ENCODE measurements at regions not wholly inside any gene's neighbourhood (a gene's known extent, or its start where the extent isn't known, plus 50 kb on each side); places are given as distances from the start of the nearest gene placed in this dataset.
"Not testable (repeated sequence)": the region's sequence is repeated elsewhere in the genome, so short reads cannot be mapped to it uniquely, and the experiment has no call there.

GRCh38 chr6:156601152-156602065 lies 175.8 kb upstream of the ARID1B start:
- no peak for DNase-seq (ENCODE audit: low spot score)

- DNase-seq (ENCODE audit: low spot score): no peak
These were observed 176.5 kb upstream of the ARID1B start for GRCh38 chr6:156600678-156601077.

GRCh38 chr6:156599978-156600590 lies 177.1 kb upstream of the ARID1B start:
- no peak for DNase-seq (ENCODE audit: low spot score)

DNA sequence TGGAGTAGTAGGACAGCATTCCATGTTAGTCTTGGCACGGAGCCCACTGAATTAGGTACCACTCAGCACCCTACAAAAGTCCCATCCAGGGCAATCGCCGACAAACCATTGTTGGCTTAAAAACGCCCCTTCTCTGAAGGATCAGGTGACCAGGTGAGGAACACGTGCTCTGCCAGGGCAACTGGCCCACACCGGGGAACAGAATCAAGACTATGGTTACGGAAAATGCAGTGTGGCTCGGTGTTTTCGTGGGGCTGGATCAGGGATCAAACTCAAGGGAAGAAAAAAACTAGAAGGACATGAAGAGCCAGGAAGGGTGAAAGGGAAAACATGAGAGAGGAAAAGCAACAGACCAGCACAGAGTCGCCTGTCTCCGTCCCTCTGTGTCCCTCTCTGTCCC lies 177.8 kb upstream of the ARID1B start:
- DNase-seq (ENCODE audit: low spot score): no peak

DNA sequence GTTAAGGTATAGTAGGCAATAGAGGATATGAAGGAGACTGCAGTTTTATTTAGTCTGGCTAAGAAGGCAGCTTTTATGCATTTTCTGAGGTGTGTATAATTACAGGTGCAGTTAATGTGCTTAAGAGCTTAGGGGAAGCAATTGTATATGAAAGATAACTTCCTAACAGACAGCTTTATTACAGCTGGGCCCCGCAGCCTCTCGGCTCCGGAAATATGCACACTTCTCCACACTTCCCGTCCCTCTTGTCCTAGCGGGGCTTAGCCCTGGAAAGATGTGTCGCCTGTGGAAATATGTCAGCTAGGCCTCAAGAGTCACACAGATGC lies 178.4 kb upstream of the ARID1B start:
- no peak for DNase-seq (ENCODE audit: low spot score)

- no peak for DNase-seq (ENCODE audit: low spot score)
These were observed 178.9 kb upstream of the ARID1B start for GRCh38 chr6:156598071-156598854.

GRCh38 chr6:156597095-156597494 lies 180.1 kb upstream of the ARID1B start:
- DNase-seq (ENCODE audit: low spot score): no peak

GRCh38 chr6:156595476-156595875 lies 181.7 kb upstream of the ARID1B start:
- no peak for DNase-seq (ENCODE audit: low spot score)

GRCh38 chr6:156593893-156594292 lies 183.3 kb upstream of the ARID1B start:
- no peak for DNase-seq (ENCODE audit: low spot score)

- no peak for DNase-seq (ENCODE audit: low spot score)
These were observed 184.1 kb upstream of the ARID1B start for GRCh38 chr6:156593127-156593526.

GRCh38 chr6:156590482-156590881 lies 186.7 kb upstream of the ARID1B start:
- no peak for DNase-seq (ENCODE audit: low spot score)

GRCh38 chr6:156589281-156589680 lies 187.9 kb upstream of the ARID1B start:
- no peak for DNase-seq (ENCODE audit: low spot score)

DNA sequence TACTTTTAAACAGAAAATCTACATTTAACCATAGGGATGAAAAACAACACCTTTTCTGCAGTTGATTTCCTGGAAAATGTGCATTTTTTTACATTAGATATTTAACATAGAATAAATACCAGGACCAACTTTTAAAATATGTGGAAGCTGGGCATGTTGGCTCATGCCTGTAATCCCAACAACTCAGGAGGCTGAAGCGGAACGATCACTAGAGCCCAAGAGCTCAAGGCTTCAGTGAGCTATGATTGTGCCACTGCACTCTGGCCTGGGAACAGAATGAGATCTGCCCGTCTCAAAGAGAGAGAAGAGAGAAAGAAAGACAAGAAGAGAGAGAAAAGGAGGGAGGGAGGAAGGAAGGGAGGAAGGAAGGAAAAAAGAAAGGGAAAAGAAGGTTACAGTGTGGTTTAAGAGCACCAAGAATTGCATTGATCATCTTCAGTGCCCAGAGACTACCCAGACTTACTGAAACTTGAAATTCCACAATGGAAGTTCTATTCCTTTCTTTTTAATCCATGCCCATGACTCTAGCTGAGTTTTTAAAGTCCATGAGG lies 189.4 kb upstream of the ARID1B start:
- DNase-seq (ENCODE audit: low spot score): no peak

DNA sequence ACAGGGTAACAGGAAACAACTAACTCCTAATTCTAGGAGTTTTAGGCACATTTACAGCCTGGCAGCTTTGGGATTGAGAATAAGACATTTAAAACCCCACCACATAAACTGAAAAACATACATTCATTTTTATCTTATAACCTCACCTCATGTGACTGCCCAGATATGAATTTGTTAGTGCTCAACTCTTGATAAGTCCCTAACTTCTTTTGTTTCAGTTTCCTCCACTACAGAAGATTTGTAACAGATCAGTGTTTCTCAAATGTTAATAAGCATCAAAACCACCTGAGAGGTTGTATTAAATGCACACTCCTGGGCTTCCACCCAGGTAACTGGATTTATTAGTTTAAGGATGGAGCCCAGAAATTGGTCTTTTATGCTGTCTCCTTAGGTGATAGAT lies 190.1 kb upstream of the ARID1B start:
- DNase-seq (ENCODE audit: low spot score): no peak

GRCh38 chr6:156585859-156586258 lies 191.3 kb upstream of the ARID1B start:
- DNase-seq (ENCODE audit: low spot score): no peak

GRCh38 chr6:156584121-156584520 lies 193.1 kb upstream of the ARID1B start:
- DNase-seq (ENCODE audit: low spot score): not testable (repeated sequence)

DNA sequence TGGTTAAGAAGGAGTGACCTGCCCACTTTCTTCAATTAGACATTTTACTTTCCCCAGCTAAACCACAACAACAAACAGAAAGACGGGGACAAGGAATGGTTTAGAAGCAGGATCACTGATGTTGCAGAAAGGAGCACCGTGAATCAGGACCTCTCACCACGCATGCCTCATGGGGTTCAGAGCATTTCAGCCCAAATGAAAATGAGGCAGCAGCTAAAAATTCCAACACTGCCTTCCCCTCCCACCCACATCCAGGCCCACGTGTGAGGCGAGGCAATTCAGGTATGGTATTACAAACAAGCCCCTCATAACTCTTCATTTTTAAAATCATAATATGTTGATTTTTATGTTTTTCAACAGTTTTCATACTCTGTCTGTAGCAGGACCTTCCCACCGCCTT lies 194.1 kb upstream of the ARID1B start:
- DNase-seq (ENCODE audit: low spot score): no peak

GRCh38 chr6:156582509-156582992 lies 194.6 kb upstream of the ARID1B start:
- no peak for DNase-seq (ENCODE audit: low spot score)

GRCh38 chr6:156579564-156579963 lies 197.6 kb upstream of the ARID1B start:
- DNase-seq (ENCODE audit: low spot score): no peak

DNA sequence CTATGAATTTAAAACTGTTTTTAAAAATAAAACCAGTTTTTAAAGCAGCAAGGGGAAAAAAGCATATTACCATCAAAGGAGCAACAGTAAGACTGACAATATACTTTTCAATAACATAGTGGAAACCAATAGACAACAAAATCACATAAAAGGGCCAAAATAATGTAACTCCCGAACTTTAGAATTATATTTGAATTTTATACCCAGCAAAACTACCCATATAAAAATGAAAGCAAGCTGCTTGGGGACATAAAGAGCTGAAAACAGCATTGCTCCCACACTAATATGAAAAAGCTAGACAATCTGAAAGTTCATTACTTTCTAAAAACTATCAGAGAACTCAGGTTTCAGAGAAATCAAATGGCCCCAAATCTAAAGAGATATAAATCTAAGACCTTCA lies 199.4 kb upstream of the ARID1B start:
- DNase-seq (ENCODE audit: low spot score): no peak

GRCh38 chr6:156575361-156575760 lies 201.8 kb upstream of the ARID1B start:
- DNase-seq (ENCODE audit: low spot score): no peak

DNA sequence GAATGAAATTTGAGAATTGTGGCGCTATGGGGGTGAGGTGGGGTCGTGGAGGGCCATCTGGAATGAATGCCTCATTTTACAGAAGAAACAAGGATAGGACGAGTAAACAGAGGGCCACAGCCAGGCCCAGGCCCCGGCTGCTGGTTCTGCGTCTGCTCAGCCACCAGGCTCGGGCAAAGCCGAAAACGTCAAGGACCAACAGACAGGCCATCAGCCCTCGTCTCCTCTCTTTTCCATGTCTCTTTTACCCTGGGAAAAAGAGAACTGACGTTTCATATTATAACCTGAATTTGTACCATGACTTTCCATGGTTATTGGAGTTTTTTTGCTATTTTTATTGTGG lies 212.4 kb upstream of the ARID1B start:
- peak; percentile 20 for DNase-seq (ENCODE audit: low spot score)
